ENCODE measurements at regions not wholly inside any gene's neighbourhood (a gene's known extent, or its start where the extent isn't known, plus 50 kb on each side); places are given as distances from the start of the nearest gene placed in this dataset.

- no peak for DNase-seq
- in situ Hi-C loops (cut with MboI; ENCODE audit: low pct_unique_long_range_greater_than_20kb, low sequenced_read_pairs), result no loop called here
Observed at GRCh38 chr11:119901657-119902577, 172.9 kb upstream of the NECTIN1 start.

DNA sequence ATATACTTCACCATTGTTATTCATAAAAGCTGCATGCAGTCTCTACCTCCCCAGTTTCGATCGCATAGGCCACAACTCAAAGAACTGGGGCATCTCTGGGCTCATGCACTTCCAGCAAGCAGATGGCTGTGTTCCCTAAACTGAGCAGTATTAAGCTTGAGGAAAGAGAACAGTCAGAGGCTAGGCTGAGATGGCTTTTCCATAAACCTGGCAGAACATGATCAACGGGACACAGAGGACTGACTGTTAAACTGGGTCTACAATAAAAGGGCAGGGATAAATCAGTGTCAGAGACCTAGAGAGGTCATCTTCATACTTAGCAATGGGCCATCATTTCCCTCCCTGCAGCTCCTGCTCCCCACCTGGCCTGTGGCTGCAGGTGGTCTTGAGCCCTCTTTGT, 171.0 kb upstream of the NECTIN1 start:
- no peak for DNase-seq
- in situ Hi-C loops (cut with MboI; ENCODE audit: low pct_unique_long_range_greater_than_20kb, low sequenced_read_pairs), result no loop called here

GRCh38 chr11:119897576-119897975, 168.6 kb upstream of the NECTIN1 start:
- in situ Hi-C loops (cut with MboI; ENCODE audit: low pct_unique_long_range_greater_than_20kb, low sequenced_read_pairs), result no loop called here

GRCh38 chr11:119897046-119897440, 168.0 kb upstream of the NECTIN1 start:
- in situ Hi-C loops (cut with MboI; ENCODE audit: low pct_unique_long_range_greater_than_20kb, low sequenced_read_pairs), result no loop called here
- no peak for DNase-seq

More at GRCh38 chr11:119897576-119897975, 168.6 kb upstream of the NECTIN1 start:
- DNase-seq, result no peak

DNA sequence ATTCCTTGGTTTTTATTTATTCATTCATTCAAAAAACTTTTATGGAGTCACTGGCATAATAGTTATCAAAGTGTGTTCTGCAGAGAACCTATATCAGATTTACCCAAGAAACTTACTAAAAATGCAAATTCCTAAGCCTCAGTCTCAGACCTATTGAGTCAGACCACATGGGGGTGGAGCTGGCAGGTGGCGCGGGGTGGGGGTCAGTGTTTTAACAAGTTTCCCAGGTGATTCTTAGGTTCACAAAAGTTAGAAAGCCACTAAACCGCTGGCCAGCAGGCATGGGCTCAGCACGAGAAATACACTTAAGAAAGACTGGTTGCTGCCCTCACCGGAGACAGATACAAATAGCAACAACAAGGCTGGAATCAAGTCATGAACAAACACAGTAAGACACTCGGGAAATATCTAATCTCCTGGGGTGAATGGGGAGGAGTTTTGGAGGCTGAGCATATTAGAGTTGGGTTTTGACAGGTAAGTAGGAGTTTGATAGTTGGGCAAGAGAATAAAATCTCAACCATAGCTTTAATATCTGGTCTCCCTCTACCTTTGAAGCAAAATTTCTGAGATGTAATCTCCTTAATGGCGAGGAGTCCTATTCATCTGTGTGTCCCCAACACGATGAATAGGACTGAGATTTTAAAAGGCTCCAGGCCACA, 167.5 kb upstream of the NECTIN1 start:
- in situ Hi-C loops (cut with MboI; ENCODE audit: low pct_unique_long_range_greater_than_20kb, low sequenced_read_pairs), result no loop called here
- DNase-seq, result no peak

DNA sequence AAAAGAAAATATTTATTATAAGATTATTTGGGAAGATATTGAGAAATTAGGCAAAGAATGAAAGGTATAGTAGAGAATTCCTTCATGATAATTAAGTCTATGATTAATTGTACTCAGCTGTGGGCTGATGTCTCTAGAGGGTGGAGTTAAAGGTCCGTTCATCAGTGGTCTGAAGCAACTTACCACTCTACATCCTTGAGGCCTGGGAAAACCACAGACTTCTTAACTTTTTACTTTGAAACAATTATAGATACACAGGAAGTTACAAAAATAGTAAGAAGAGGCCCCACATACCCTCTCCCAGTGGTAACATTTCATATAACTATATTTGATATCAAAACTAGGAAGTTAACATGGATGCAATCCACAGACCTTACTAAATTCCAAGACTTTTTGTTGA, 167.0 kb upstream of the NECTIN1 start:
- no peak for DNase-seq
- in situ Hi-C loops (cut with MboI; ENCODE audit: low pct_unique_long_range_greater_than_20kb, low sequenced_read_pairs), result no loop called here

GRCh38 chr11:119894916-119895315, 165.9 kb upstream of the NECTIN1 start:
- in situ Hi-C loops (cut with MboI; ENCODE audit: low pct_unique_long_range_greater_than_20kb, low sequenced_read_pairs), result no loop called here
- DNase-seq, result no peak

DNA sequence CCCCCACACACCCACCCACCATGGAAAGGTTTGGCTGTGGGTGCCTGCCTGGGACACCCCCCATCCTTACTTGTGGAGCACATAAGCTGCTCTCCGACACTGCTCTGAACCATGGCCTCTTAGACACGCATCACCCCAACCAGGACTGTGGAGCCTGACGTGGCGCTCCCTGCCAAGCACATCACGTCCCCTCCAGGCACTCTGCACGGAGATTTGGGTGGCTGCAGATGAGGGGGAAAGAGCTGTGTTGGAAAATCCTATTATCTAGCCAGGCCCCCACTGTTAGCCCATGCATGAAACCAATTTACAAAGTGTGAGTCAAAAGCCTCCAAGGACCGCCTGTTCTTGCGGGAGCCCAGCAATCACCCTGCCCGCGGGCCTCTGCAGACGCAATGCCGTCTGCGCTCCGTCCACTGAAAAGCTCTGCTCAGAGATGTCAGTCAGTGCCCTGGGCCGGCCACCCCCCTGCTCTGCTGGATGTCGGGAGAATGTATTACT, 163.4 kb upstream of the NECTIN1 start:
- no peak for DNase-seq
- in situ Hi-C loops (cut with MboI; ENCODE audit: low pct_unique_long_range_greater_than_20kb, low sequenced_read_pairs), result no loop called here

DNA sequence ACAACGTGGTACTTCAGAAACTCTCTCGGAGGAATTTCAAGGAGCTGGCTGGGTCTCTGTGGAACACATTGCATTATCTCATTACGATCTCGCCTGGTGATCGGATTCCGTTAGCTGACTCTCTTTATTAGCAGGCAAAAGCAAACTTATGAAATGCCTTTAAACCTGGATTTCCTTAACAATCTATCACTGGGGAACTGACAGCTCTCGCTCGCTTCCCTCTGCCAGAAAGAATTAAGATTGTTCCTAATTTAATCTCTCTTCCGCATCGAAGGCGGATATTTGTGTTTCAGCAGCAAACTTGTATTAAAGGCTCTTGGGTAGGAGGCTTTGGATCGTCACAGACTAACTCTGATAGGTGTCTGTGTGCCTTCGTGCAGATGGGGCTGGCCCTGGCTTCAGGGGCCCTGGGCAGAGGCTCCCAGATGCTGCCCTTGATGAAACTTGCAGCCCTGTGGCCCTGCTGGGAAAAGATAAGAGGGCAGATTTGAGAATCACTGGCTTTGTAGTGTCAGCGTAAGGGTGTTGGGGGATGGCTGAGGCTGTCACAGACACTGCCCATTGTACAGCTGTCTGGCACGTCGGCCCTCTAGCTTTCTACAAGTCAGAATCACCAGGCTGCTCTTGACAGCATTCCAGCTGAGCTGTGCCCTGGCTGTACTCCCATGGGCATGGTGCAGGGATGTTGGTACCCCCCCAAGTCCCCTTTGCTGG, 162.2 kb upstream of the NECTIN1 start:
- DNase-seq, result no peak
- in situ Hi-C loops (cut with MboI; ENCODE audit: low pct_unique_long_range_greater_than_20kb, low sequenced_read_pairs), result no loop called here

- DNase-seq, result no peak
- in situ Hi-C loops (cut with MboI; ENCODE audit: low pct_unique_long_range_greater_than_20kb, low sequenced_read_pairs), result no loop called here
Observed at GRCh38 chr11:119890466-119890865, 161.5 kb upstream of the NECTIN1 start.

- in situ Hi-C loops (cut with MboI; ENCODE audit: low pct_unique_long_range_greater_than_20kb, low sequenced_read_pairs), result no loop called here
- no peak for DNase-seq
Observed at GRCh38 chr11:119889728-119890280, 160.8 kb upstream of the NECTIN1 start.

GRCh38 chr11:119889111-119889510, 160.1 kb upstream of the NECTIN1 start:
- in situ Hi-C loops (cut with MboI; ENCODE audit: low pct_unique_long_range_greater_than_20kb, low sequenced_read_pairs), result no loop called here
- DNase-seq, result no peak

DNA sequence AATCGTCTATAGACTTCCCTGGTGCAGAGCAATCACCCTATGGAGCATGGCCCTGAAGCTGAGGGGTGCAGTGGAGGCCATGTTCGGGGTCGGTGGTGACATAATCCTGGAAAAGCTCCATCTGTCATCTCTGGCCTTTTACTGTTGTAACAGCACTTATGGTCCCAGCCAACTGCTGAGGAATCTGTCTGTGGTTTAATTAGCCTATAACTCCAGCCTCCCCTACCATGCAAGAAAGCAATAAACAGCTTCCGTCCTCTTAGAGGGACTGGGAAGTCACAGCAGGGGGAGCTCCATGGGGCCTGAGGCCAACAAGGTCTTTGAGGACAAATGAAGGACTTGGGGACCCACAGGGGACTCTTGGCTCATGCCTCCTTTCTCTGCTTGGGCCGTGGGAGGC, 159.1 kb upstream of the NECTIN1 start:
- no peak for DNase-seq
- in situ Hi-C loops (cut with MboI; ENCODE audit: low pct_unique_long_range_greater_than_20kb, low sequenced_read_pairs), result no loop called here

DNA sequence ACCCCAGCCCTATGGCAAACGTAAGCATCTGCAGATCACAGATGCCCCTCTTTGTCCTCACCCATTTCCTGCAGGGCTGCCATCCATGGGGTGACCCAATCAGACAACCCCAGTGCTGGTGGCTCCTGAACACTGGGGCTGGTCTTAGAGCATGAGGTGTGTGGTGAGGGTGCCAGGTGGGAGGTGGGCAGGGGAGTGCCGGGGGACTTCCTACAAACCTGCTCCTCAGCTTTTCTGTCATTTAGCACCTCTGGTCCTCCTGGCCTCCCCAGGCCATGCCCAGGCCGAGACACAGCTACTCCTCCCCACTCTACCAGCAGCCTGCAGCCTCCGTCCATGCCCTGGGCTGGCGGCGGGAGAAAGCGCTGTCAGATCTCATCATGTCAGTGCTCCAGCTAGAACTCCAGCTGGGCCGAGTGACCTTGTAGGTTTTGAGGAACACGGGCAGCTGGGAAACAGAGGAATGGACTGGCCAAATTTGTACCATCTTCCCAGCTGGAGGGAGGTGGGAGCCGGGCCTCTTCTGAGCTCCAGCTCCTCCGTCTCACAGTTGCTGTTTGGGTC, 157.7 kb upstream of the NECTIN1 start:
- no peak for DNase-seq

GRCh38 chr11:119885861-119886567, 157.0 kb upstream of the NECTIN1 start:
- no peak for DNase-seq
- in situ Hi-C loops (cut with MboI; ENCODE audit: low pct_unique_long_range_greater_than_20kb, low sequenced_read_pairs), result no loop called here

More for the DNA sequence above, 157.7 kb upstream of the NECTIN1 start:
- in situ Hi-C loops (cut with MboI; ENCODE audit: low pct_unique_long_range_greater_than_20kb, low sequenced_read_pairs), result no loop called here

DNA sequence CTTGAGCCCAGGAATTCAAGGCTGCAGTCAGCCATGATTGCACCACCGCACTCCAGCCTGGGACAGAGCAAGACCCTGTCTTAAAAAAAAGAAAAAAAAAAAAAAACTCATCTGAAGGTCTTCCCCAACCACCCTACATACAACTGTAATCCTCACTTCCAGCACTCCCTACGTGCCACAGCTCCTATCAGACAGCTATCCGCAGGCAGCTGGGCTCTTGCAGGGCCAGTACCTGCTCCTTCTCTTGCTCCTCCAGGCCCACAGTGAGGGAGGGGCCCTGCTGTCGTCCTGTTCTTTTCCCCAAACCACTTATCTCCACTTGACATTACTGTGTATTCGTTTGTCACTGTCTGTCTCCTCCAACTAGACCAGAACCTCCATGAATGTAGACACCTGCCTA, 156.1 kb upstream of the NECTIN1 start:
- in situ Hi-C loops (cut with MboI; ENCODE audit: low pct_unique_long_range_greater_than_20kb, low sequenced_read_pairs), result no loop called here

DNA sequence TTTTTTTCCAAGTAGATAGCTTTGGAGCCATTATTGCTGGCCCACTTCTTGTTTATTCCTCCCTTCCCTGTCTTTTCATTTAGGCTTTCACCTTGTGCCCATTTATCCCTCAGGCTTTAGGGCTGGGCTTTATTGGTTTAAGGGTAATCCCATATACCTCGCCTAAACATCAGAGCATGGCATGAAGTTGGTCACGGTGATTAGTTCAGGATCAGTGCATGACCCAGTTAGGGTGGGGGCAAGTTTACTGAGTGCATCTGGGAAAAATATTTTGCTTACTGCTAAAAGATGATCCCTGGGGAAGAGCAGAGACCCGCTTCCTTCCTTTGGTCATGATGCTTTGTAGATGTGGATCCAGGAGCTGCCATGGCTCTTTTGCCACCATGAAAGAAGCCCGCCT, 153.3 kb upstream of the NECTIN1 start:
- in situ Hi-C loops (cut with MboI; ENCODE audit: low pct_unique_long_range_greater_than_20kb, low sequenced_read_pairs), result no loop called here
- DNase-seq, result no peak

More for the DNA sequence above, 156.1 kb upstream of the NECTIN1 start:
- no peak for DNase-seq

DNA sequence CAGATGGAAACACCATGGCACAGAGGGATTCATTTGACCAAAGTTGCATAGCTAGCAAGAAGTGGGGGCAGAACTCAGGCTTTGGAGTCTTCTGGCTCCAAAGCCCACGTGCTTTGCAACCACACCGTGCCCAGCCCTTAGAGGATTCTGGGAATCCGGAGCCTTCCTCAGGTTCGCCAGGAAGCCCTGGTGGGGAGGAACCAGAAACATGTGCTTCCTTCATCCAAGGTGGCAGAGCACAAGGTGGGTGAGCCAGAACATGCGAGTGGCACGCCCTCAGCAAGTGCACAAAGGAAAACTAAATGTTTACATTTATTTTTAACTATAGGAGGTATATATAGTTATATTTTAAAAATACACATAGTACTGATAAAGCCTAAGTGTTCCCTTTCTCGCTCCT, 151.9 kb upstream of the NECTIN1 start:
- no peak for DNase-seq
- in situ Hi-C loops (cut with MboI; ENCODE audit: low pct_unique_long_range_greater_than_20kb, low sequenced_read_pairs), result no loop called here

GRCh38 chr11:119880143-119880542, 151.1 kb upstream of the NECTIN1 start:
- in situ Hi-C loops (cut with MboI; ENCODE audit: low pct_unique_long_range_greater_than_20kb, low sequenced_read_pairs), result no loop called here
- DNase-seq, result no peak
